ENCODE measurements at regions not wholly inside any gene's neighbourhood (a gene's known extent, or its start where the extent isn't known, plus 50 kb on each side); places are given as distances from the start of the nearest gene placed in this dataset.

- Histone ChIP-seq H2AFZ (ENCODE audit: low read length) (no peak overlapping the region), H3K4me1 (ENCODE audit: control insufficient read depth, extremely low read depth, insufficient read depth, low read length) (no peaks in the 10 kb centered on the region), H3K4me2 (ENCODE audit: extremely low read depth, insufficient read depth, low read length) (no peak overlapping the region), H3K36me3 (ENCODE audit: control insufficient read depth, insufficient read depth, low read length) (no peaks in the 10 kb centered on the region), H3K4me3 (replicated peaks in 1 of 4; ENCODE audit: control extremely low read depth in 1 of 4, insufficient read depth in 1 of 4, low read depth in 3 of 4, low read length in 4 of 4) (no peak overlapping the region), H3K27ac (ENCODE audit: insufficient read depth, low read length) (no peak overlapping the region), H3K9ac (ENCODE audit: insufficient read depth, low read length) (no peak overlapping the region), H3K27me3 (ENCODE audit: control insufficient read depth, insufficient read depth, low read length) (no peaks in the 10 kb centered on the region), H4K20me1 (ENCODE audit: control insufficient read depth, extremely low read depth, insufficient read depth, low read length) (no peaks in the 10 kb centered on the region), H3K79me2 (ENCODE audit: control insufficient read depth, insufficient read depth, low read length) (no peaks in the 10 kb centered on the region), H3K9me3 (ENCODE audit: control insufficient read depth, insufficient read depth, low read depth, low read length) (no peaks in the 10 kb centered on the region)
- TF ChIP-seq, protein P1, sequence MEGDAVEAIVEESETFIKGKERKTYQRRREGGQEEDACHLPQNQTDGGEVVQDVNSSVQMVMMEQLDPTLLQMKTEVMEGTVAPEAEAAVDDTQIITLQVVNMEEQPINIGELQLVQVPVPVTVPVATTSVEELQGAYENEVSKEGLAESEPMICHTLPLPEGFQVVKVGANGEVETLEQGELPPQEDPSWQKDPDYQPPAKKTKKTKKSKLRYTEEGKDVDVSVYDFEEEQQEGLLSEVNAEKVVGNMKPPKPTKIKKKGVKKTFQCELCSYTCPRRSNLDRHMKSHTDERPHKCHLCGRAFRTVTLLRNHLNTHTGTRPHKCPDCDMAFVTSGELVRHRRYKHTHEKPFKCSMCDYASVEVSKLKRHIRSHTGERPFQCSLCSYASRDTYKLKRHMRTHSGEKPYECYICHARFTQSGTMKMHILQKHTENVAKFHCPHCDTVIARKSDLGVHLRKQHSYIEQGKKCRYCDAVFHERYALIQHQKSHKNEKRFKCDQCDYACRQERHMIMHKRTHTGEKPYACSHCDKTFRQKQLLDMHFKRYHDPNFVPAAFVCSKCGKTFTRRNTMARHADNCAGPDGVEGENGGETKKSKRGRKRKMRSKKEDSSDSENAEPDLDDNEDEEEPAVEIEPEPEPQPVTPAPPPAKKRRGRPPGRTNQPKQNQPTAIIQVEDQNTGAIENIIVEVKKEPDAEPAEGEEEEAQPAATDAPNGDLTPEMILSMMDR (conservative IDR thresholded peaks at IDR 0.05 in 1 of 2, IDR thresholded peaks at IDR 0.05 in 1 of 2; ENCODE audit: low read depth in 1 of 2, low read length in 2 of 2), result no peak
- no peak for TF ChIP-seq EZH2 (IDR thresholded peaks at IDR 0.05; ENCODE audit: low read length, missing control alignments)
- no peak for DNase-seq (ENCODE audit: low read depth in 2 of 2)
Measured at GRCh38 chr13:50643060-50643459, 200.4 kb downstream of the DLEU7 start.

DNA sequence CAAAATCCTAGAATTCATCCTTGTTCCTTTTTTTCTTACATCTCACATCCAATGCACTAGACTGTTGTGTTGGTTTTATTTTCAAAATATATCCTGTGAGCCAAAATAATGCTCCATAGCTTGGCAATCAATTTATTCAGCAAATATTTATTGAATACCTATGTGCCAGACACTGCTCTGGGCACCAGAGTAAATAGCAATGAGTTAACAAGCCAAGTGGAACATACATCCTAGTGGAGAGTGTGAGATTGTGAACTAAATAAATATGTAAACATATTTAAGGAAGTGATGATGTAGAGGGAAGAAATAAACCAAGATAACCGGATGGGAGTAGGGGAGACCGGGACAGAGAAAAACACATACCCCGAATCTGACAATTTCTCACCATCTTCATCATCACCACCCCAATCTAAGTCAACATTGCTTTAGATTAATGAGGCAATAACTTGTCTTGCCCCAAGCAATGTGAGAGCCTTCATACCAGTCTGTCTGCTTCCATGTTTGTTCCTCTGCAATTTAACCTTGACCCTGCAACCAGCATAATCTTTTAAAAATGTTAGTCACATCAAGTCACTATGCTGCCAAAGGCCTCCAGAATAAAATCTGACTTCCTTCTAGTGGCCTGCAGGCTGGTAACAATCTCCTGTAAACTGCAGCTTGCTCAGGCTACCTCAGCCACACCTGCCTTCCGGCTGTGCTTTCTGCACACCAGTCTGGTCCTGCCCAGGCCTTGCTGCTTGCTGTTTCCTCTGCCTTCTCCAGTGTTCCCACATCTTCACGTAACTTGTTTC lies 199.2 kb downstream of the DLEU7 start:
- Histone ChIP-seq H3K4me3 (replicated peaks in 1 of 4; ENCODE audit: control extremely low read depth in 1 of 4, insufficient read depth in 1 of 4, low read depth in 3 of 4, low read length in 4 of 4) (no peak overlapping the region), H3K9ac (ENCODE audit: insufficient read depth, low read length) (no peak overlapping the region), H3K9me3 (ENCODE audit: control insufficient read depth, insufficient read depth, low read depth, low read length) (no peaks in the 10 kb centered on the region), H3K36me3 (ENCODE audit: control insufficient read depth, insufficient read depth, low read length) (no peaks in the 10 kb centered on the region), H3K79me2 (ENCODE audit: control insufficient read depth, insufficient read depth, low read length) (no peaks in the 10 kb centered on the region), H3K27me3 (ENCODE audit: control insufficient read depth, insufficient read depth, low read length) (no peaks in the 10 kb centered on the region), H3K27ac (ENCODE audit: insufficient read depth, low read length) (no peak overlapping the region), H4K20me1 (ENCODE audit: control insufficient read depth, extremely low read depth, insufficient read depth, low read length) (no peaks in the 10 kb centered on the region), H2AFZ (ENCODE audit: low read length) (no peak overlapping the region), H3K4me2 (ENCODE audit: extremely low read depth, insufficient read depth, low read length) (no peak overlapping the region), H3K4me1 (ENCODE audit: control insufficient read depth, extremely low read depth, insufficient read depth, low read length) (no peaks in the 10 kb centered on the region)
- DNase-seq (ENCODE audit: low read depth in 2 of 2), result no peak
- no peak for TF ChIP-seq EZH2 (IDR thresholded peaks at IDR 0.05; ENCODE audit: low read length, missing control alignments)

GRCh38 chr13:50645092-50645491 lies 198.4 kb downstream of the DLEU7 start:
- H3K27me3 ChIP-seq (ENCODE audit: control insufficient read depth, insufficient read depth, low read length), result peaks cover under 1% of the 10 kb centered on the region
- no peaks in the 10 kb centered on the region for H3K79me2 ChIP-seq (ENCODE audit: control insufficient read depth, insufficient read depth, low read length)
- no peaks in the 10 kb centered on the region for H3K9me3 ChIP-seq (ENCODE audit: control insufficient read depth, insufficient read depth, low read depth, low read length)
- no peaks in the 10 kb centered on the region for H3K4me1 ChIP-seq (ENCODE audit: control insufficient read depth, extremely low read depth, insufficient read depth, low read length)
- no peak overlapping the region for H3K9ac ChIP-seq (ENCODE audit: insufficient read depth, low read length)
- no peak overlapping the region for H3K27ac ChIP-seq (ENCODE audit: insufficient read depth, low read length)
- H4K20me1 ChIP-seq (ENCODE audit: control insufficient read depth, extremely low read depth, insufficient read depth, low read length), result no peaks in the 10 kb centered on the region
- DNase-seq (ENCODE audit: low read depth in 2 of 2), result peak in 1 of 2 donors; percentile 82
- H3K4me2 ChIP-seq (ENCODE audit: extremely low read depth, insufficient read depth, low read length), result no peak overlapping the region
- no peak overlapping the region for H2AFZ ChIP-seq (ENCODE audit: low read length)
- TF ChIP-seq EZH2 (IDR thresholded peaks at IDR 0.05; ENCODE audit: low read length, missing control alignments), result no peak
- TF ChIP-seq, protein P1 (conservative IDR thresholded peaks at IDR 0.05 in 1 of 2, IDR thresholded peaks at IDR 0.05 in 1 of 2; ENCODE audit: low read depth in 1 of 2, low read length in 2 of 2), result no peak
- no peaks in the 10 kb centered on the region for H3K36me3 ChIP-seq (ENCODE audit: control insufficient read depth, insufficient read depth, low read length)
- H3K4me3 ChIP-seq (replicated peaks in 1 of 4; ENCODE audit: control extremely low read depth in 1 of 4, insufficient read depth in 1 of 4, low read depth in 3 of 4, low read length in 4 of 4), result no peak overlapping the region

All from fibroblast of lung (primary cell).